ENCODE measurements at regions not wholly inside any gene's neighbourhood (a gene's known extent, or its start where the extent isn't known, plus 50 kb on each side); places are given as distances from the start of the nearest gene placed in this dataset.

GRCh38 chr3:182052332-182052731 lies 340.6 kb downstream of the SOX2 start:
- in situ Hi-C loops (cut with MboI; ENCODE audit: low sequenced_read_pairs): no loop called here

DNA sequence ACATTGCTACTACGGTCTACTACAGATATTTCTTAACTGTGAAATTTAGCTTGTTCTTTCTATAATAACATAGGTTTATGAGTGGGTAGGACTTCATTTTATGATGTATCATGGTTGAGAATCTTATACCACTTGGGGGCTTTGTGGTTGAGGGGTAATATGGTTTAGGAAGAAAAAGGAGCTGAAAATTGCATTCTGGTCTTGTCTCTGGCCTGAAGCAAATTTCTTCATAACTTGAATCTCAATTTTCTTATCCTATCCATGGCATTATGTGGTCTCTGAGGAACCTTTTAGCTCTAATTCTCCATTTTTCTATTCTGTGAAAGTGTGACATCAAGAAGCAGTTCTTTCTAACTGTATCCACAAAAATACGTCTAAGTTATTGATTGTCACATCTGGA lies 341.0 kb downstream of the SOX2 start:
- in situ Hi-C loops (cut with MboI; ENCODE audit: low sequenced_read_pairs): no loop called here

DNA sequence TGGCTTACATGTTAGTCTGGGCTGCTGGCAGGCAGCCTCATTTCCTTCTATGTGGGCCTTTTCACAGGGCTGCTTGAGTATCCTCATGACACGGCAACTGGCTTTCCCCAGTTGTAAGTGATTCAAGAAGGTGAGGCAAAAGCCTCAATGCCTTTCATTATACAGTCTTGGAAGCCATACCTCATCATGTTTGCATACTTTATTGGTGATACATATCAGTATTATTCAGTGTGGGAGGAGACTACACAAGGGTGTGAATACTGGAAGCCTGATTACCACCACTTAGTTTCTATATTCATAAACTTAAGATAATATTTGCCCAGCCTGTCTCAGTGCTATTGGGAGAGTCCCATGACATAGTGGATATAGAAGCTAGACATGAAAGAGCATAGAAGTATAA lies 346.8 kb downstream of the SOX2 start:
- in situ Hi-C loops (cut with MboI; ENCODE audit: low sequenced_read_pairs): no loop called here

DNA sequence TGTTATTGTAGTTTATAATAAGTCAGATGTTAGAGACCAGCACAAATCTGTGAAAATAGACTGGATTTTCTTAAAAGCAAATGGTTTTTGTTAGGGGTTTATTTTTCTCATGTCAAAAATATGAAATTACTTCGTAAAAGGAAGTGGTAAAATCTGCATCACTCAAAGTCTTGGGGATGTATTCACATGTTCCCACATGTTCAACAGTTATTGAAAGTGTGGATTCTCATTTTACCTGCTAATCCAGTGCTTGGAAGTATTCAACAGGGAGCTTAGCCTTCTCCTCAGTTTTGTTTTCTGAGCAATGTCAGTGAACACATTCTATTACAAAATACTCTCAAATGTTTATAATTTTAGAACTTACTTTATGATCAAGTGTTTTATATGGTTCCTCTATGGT lies 352.0 kb downstream of the SOX2 start:
- in situ Hi-C loops (cut with MboI; ENCODE audit: low sequenced_read_pairs): no loop called here

- in situ Hi-C loops (cut with MboI; ENCODE audit: low sequenced_read_pairs): no loop called here
Observed at GRCh38 chr3:182067423-182067822, 355.7 kb downstream of the SOX2 start.

DNA sequence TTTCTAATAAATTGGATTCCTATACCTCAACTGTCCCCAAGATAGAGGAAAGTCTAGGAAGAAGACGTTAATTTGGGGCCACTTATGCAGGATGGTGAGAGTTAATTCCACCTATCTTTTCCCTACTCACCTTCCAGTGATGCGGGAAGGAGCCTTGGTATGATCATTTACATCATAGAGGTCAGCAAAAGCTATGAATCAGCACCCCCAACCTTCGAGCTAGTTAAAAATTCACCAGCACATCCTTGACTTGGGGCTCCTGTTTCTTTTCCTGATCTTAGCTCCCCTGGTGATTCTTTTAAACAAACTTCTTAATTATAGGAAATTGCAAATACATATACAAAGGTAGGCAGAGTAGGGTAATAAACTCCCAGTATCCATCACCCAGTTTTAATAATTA lies 366.6 kb downstream of the SOX2 start:
- in situ Hi-C loops (cut with MboI; ENCODE audit: low sequenced_read_pairs): no loop called here

DNA sequence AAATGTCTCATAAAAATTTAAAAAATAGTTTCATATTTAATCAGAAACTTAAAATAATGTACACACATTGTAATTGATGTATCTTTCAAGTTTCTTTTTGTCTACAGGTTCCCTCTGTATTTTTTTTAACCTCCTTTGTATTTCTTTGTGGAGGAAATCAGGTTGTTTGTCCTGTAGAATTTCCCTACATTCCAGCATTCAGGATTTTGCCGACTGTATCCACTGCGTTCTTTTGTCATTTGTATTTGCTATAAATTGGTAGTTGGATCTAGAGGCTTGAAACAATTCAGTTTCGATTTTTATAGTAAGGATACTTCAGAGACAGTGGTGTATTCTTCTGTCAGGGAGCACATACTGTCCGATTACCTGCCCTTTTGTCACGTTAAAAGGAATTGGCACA lies 367.2 kb downstream of the SOX2 start:
- in situ Hi-C loops (cut with MboI; ENCODE audit: low sequenced_read_pairs): no loop called here

- in situ Hi-C loops (cut with MboI; ENCODE audit: low sequenced_read_pairs): no loop called here
Observed at GRCh38 chr3:182081096-182081495, 369.4 kb downstream of the SOX2 start.

- in situ Hi-C loops (cut with MboI; ENCODE audit: low sequenced_read_pairs): no loop called here
Observed at GRCh38 chr3:182083112-182083511, 371.4 kb downstream of the SOX2 start.

- in situ Hi-C loops (cut with MboI; ENCODE audit: low sequenced_read_pairs): no loop called here
Observed at GRCh38 chr3:182092662-182093262, 381.0 kb downstream of the SOX2 start.

GRCh38 chr3:182094321-182094720 lies 382.6 kb downstream of the SOX2 start:
- in situ Hi-C loops (cut with MboI; ENCODE audit: low sequenced_read_pairs): no loop called here

DNA sequence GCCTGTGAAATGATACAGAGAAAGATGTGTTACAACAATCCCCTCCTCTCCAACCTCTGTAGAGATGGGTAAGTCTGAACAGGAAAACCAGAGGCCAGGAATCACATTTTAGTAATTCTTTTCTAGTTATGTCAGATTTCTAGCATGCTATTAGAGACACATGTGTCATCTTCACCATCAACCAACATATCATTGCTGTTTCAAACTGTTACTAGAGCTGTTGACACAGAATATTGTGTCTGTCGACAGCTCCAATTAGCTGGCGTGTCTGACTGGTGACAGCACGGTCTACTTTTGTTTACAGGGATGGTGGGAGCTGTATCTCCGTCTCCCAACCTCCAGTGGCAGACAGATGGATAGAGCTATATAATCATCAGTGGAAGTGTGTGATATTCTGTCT lies 393.2 kb downstream of the SOX2 start:
- in situ Hi-C loops (cut with MboI; ENCODE audit: low sequenced_read_pairs): no loop called here

- in situ Hi-C loops (cut with MboI; ENCODE audit: low sequenced_read_pairs): no loop called here
Observed at GRCh38 chr3:182105875-182106274, 394.1 kb downstream of the SOX2 start.

DNA sequence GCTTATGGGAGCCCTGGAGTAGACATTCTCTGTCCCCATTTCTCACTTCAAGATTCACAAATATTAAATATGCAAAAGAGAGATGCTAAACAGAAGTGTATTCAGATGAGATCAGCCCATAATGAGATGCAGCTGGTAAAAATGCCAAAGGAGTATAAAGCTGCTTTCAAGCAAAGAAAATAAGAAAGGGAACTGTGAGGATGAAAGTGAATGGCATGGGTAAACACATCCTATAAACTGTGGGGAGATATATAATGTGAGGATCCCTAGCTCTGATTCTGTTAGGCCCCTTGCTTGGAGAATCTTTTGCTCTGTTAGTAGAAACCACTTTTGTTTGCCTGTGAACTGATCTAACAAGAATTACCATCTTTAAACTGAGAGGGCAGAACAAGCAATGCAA lies 396.6 kb downstream of the SOX2 start:
- in situ Hi-C loops (cut with MboI; ENCODE audit: low sequenced_read_pairs): no loop called here

DNA sequence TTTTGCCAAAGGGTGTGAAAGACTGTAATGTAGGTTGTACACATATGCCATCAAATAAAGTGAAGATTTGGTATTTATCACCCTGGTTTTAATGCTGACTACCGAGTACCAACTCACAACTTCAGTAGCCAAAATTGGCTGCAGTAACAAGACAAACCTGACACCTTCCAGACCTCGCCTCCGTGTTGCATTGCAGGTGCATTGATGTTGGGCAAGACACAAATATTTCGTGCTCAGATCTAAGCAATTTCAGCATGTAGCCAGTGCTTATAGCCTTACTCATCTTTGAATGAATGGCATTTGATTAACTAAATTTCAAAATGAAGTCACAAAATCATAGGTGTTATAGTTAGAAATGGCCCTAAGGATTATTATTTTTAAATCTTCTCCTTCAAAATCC lies 400.2 kb downstream of the SOX2 start:
- in situ Hi-C loops (cut with MboI; ENCODE audit: low sequenced_read_pairs): no loop called here

- in situ Hi-C loops (cut with MboI; ENCODE audit: low sequenced_read_pairs): no loop called here
Observed at GRCh38 chr3:182115328-182116015, 403.7 kb downstream of the SOX2 start.

- in situ Hi-C loops (cut with MboI; ENCODE audit: low sequenced_read_pairs): no loop called here
Observed at GRCh38 chr3:182116386-182116785, 404.7 kb downstream of the SOX2 start.

GRCh38 chr3:182117131-182117530 lies 405.4 kb downstream of the SOX2 start:
- in situ Hi-C loops (cut with MboI; ENCODE audit: low sequenced_read_pairs): no loop called here

DNA sequence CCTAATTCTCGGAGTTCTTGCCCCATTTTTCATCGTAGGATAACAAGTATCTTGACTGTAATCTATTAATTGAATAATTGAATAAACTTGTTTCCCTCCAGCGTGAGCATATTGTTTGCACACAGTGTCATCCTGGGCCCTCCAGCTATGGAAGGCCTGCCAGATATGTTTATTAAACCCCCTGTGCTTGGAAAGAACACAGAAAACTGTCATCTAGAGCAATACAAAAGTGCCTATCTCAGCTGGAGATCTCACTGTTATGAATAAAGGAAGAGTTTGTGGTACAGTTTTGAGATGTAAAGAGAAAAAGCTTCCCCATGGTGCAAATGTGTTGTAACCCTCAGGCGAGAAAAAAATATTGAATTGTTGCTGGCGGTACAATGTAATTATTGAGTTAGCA lies 405.9 kb downstream of the SOX2 start:
- in situ Hi-C loops (cut with MboI; ENCODE audit: low sequenced_read_pairs): no loop called here

DNA sequence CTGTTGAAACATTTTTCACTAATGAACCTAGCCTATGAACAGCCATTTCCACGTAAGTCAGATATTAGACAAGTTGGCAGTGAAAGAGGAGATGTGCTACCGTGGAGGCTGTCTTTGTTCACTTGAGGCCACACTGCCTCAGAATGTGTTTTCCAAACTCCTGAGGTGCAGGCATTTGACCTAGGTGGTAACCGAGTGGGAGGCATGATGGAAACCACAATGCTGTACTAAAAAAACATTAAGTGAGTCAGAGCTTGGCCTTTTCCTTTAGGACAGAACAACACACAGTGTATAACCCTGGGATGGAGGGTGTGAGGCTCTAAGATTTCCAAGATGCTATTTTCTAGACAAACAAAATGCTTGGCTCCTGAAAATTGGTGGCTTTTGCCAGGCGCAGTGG lies 406.3 kb downstream of the SOX2 start:
- in situ Hi-C loops (cut with MboI; ENCODE audit: low sequenced_read_pairs): no loop called here

DNA sequence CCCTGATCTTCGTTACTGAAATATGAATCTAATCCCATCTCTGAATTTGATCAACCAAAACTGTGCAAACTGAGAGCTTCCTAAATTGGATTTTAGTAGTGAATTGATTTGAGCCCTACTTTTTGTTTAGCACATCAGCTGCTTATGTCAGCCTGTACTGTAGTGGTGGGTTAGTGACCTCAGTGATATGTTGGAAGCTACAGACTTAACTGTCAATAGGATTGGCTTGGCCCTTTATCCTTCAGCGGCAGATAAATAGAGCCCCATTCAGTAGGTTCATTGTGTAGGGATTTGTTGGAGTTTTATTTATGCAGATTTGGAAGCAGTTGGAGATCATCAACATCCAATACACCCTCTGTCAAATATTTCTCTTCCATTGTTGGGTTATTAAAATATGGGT lies 409.7 kb downstream of the SOX2 start:
- in situ Hi-C loops (cut with MboI; ENCODE audit: low sequenced_read_pairs): no loop called here

DNA sequence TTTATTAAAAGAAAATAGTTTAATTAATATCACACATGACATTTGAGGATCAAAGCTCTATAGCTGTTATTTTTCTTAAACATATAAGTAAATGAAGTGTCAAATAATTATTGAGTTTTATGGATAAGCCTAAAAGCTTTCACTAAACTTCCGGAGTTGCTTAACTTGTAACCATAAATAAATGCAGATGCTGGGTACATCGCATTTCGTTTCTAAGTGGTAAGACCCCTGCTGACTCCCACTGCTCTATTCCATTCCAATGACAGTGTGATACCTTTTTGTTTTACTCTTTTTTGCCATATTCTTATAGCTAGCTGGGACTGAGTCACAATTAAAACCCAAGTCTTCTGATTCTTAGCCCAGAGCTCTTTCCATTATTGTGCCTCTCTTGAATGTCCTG lies 411.1 kb downstream of the SOX2 start:
- in situ Hi-C loops (cut with MboI; ENCODE audit: low sequenced_read_pairs): no loop called here

GRCh38 chr3:182124187-182124586 lies 412.5 kb downstream of the SOX2 start:
- in situ Hi-C loops (cut with MboI; ENCODE audit: low sequenced_read_pairs): no loop called here
